HG03432 (cell line): ENCODE measurements at regions not wholly inside any gene's neighbourhood (a gene's known extent, or its start where the extent isn't known, plus 50 kb on each side); places are given as distances from the start of the nearest gene placed in this dataset.
"Not testable (repeated sequence)": the region's sequence is repeated elsewhere in the genome, so short reads cannot be mapped to it uniquely, and the experiment has no call there.

ENCODE experiments used
- ATAC-seq: cut with Tn5 transposase; IDR thresholded peaks from one replicate; pipeline ENCODE4 v1.9.1; 2021; ENCODE audit warnings: mild to moderate bottlenecking, moderate library complexity; ENCODE audit not compliant: unreplicated experiment

- peak; percentile 59 for ATAC-seq
These were observed 545.4 kb downstream of the CDY1 start for GRCh38 chrY:26167332-26167731.

- not testable (repeated sequence) for ATAC-seq
These were observed 557.4 kb downstream of the CDY1 start for GRCh38 chrY:26179326-26179725.

GRCh38 chrY:26224974-26225373 lies 603.1 kb downstream of the CDY1 start:
- ATAC-seq = peak; percentile 57

GRCh38 chrY:26225468-26225867 lies 603.6 kb downstream of the CDY1 start:
- ATAC-seq = peak; percentile 90

GRCh38 chrY:26240944-26241343 lies 619.0 kb downstream of the CDY1 start:
- ATAC-seq = not testable (repeated sequence)

GRCh38 chrY:26254262-26254661 lies 632.3 kb downstream of the CDY1 start:
- ATAC-seq = not testable (repeated sequence)

GRCh38 chrY:26265449-26265848 lies 643.5 kb downstream of the CDY1 start:
- not testable (repeated sequence) for ATAC-seq

GRCh38 chrY:26268421-26268820 lies 646.5 kb downstream of the CDY1 start:
- ATAC-seq = not testable (repeated sequence)

- ATAC-seq = not testable (repeated sequence)
These were observed 647.0 kb downstream of the CDY1 start for GRCh38 chrY:26268934-26269333.

- not testable (repeated sequence) for ATAC-seq
These were observed 651.2 kb downstream of the CDY1 start for GRCh38 chrY:26273089-26273488.

- ATAC-seq = not testable (repeated sequence)
These were observed 684.1 kb downstream of the CDY1 start for GRCh38 chrY:26306046-26306445.

GRCh38 chrY:26306630-26307385 lies 684.9 kb downstream of the CDY1 start:
- not testable (repeated sequence) for ATAC-seq

GRCh38 chrY:26308308-26308707 lies 686.4 kb downstream of the CDY1 start:
- ATAC-seq = not testable (repeated sequence)

GRCh38 chrY:26315065-26315464 lies 693.1 kb downstream of the CDY1 start:
- ATAC-seq = not testable (repeated sequence)

- not testable (repeated sequence) for ATAC-seq
These were observed 697.7 kb downstream of the CDY1 start for GRCh38 chrY:26319488-26320202.

- not testable (repeated sequence) for ATAC-seq
These were observed 700.8 kb downstream of the CDY1 start for GRCh38 chrY:26322756-26323155.

- ATAC-seq = not testable (repeated sequence)
These were observed 731.0 kb downstream of the CDY1 start for GRCh38 chrY:26352931-26353330.

- ATAC-seq = no peak
These were observed 732.3 kb downstream of the CDY1 start for GRCh38 chrY:26354191-26354590.

- ATAC-seq = not testable (repeated sequence)
These were observed 738.0 kb downstream of the CDY1 start for GRCh38 chrY:26359869-26360268.

GRCh38 chrY:26360472-26360871 lies 738.6 kb downstream of the CDY1 start:
- not testable (repeated sequence) for ATAC-seq

GRCh38 chrY:26363442-26363841 lies 741.5 kb downstream of the CDY1 start:
- not testable (repeated sequence) for ATAC-seq

- not testable (repeated sequence) for ATAC-seq
These were observed 744.2 kb downstream of the CDY1 start for GRCh38 chrY:26366091-26366490.
